CD14-positive monocyte (primary cell): ENCODE measurements at regions not wholly inside any gene's neighbourhood (a gene's known extent, or its start where the extent isn't known, plus 50 kb on each side); places are given as distances from the start of the nearest gene placed in this dataset.

Source experiments
- DNase-seq, 3 donors: peaks; one replicate each; pipeline ENCODE4 v3.0.0-alpha.2; 2011 to 2022
- H2AFZ ChIP-seq: 2 replicates; pipeline ENCODE4 v1.6.0; 2012; ENCODE audit warnings: mild to moderate bottlenecking, low read depth, low read length, inconsistent platforms; ENCODE audit not compliant: insufficient read depth, poor library complexity, severe bottlenecking
- H3K27ac ChIP-seq, 2 donors: 1 replicate in 1 of 2; 2 replicates in 1 of 2; pipeline ENCODE4 v1.5.1; 2012 to 2013; ENCODE audit warnings: low read length in 2 of 2, control low read depth in 1 of 2, inconsistent platforms in 1 of 2, low read depth in 1 of 2, mild to moderate bottlenecking in 1 of 2
- H3K27me3 ChIP-seq, 2 donors: one replicate each; pipeline versions ENCODE4 v1.6.0 to v1.6.1; 2011 to 2013; ENCODE audit warnings: low read length in 2 of 2; ENCODE audit not compliant: control insufficient read depth in 2 of 2, insufficient read depth in 2 of 2
- H3K36me3 ChIP-seq, 2 donors: replicated peaks in 1 of 2; 1 replicate in 1 of 2; 2 replicates in 1 of 2; pipeline versions ENCODE4 v1.5.1 to v1.6.1; 2012 to 2013; ENCODE audit warnings: low read length in 2 of 2, control low read depth in 1 of 2, inconsistent platforms in 1 of 2, mild to moderate bottlenecking in 1 of 2; ENCODE audit not compliant: insufficient read depth in 2 of 2, control insufficient read depth in 1 of 2
- H3K4me1 ChIP-seq, 2 donors: 1 replicate in 1 of 2; 2 replicates in 1 of 2; pipeline versions ENCODE4 v1.5.1 to v1.6.1; 2012 to 2013; ENCODE audit warnings: low read length in 2 of 2, control low read depth in 1 of 2, inconsistent platforms in 1 of 2, mild to moderate bottlenecking in 1 of 2, moderate library complexity in 1 of 2; ENCODE audit not compliant: insufficient read depth in 2 of 2, control insufficient read depth in 1 of 2
- H3K4me2 ChIP-seq: replicated peaks from 2 replicates; pipeline ENCODE3; 2012; ENCODE audit warnings: low read length, moderate library complexity, mild to moderate bottlenecking; ENCODE audit not compliant: poor library complexity, severe bottlenecking; ENCODE audit errors: extremely low read depth
- H3K4me3 ChIP-seq, 3 experiments: fragments of 200-600 bp in 1 of 3; sonication (generic) in 1 of 3; replicated peaks in 1 of 3; 1 replicate in 2 of 3; 2 replicates in 1 of 3; pipeline ENCODE4 v1.5.1; 2011 to 2013; ENCODE audit warnings: low read length in 3 of 3, mild to moderate bottlenecking in 3 of 3, control low read depth in 2 of 3, low read depth in 2 of 3, inconsistent platforms in 1 of 3, moderate library complexity in 1 of 3
- H3K79me2 ChIP-seq: 2 replicates; pipeline ENCODE4 v1.6.0; 2012; ENCODE audit warnings: mild to moderate bottlenecking, control low read depth, inconsistent platforms, low read length, moderate library complexity; ENCODE audit not compliant: insufficient read depth
- H3K9ac ChIP-seq: 2 replicates; pipeline ENCODE4 v1.6.0; 2017; ENCODE audit warnings: low read length, mild to moderate bottlenecking; ENCODE audit not compliant: insufficient read depth, poor library complexity, severe bottlenecking
- H3K9me3 ChIP-seq, 2 donors: replicated peaks in 1 of 2; 1 replicate in 1 of 2; 2 replicates in 1 of 2; pipeline versions ENCODE4 v1.5.1 to v1.6.1; 2012 to 2013; ENCODE audit warnings: low read length in 2 of 2, control low read depth in 1 of 2; ENCODE audit not compliant: control insufficient read depth in 1 of 2, insufficient read depth in 1 of 2
- H4K20me1 ChIP-seq: 2 replicates; pipeline ENCODE4 v1.6.0; 2012; ENCODE audit warnings: mild to moderate bottlenecking, low read length, control low read depth, moderate library complexity; ENCODE audit not compliant: insufficient read depth
- H3K27ac Mint-ChIP-seq, 7 donors: one replicate each; pipeline ENCODE4 v1.8.0; 2020; ENCODE audit warnings: mild to moderate bottlenecking in 7 of 7, mixed read lengths in 7 of 7, moderate library complexity in 6 of 7, inconsistent platforms in 2 of 7
- H3K27me3 Mint-ChIP-seq, 3 donors: one replicate each; pipeline ENCODE4 v1.8.0; 2021 to 2022; ENCODE audit warnings: low read depth in 3 of 3, mild to moderate bottlenecking in 3 of 3, mixed read lengths in 3 of 3, moderate library complexity in 3 of 3, inconsistent platforms in 1 of 3
- H3K36me3 Mint-ChIP-seq, 2 donors: one replicate each; pipeline ENCODE4 v1.8.0; 2020; ENCODE audit warnings: mixed read lengths in 2 of 2, inconsistent platforms in 1 of 2, mild to moderate bottlenecking in 1 of 2
- H3K4me1 Mint-ChIP-seq: one replicate; pipeline ENCODE4 v1.8.0; 2020; ENCODE audit warnings: mild to moderate bottlenecking, mixed read lengths
- H3K4me3 Mint-ChIP-seq, 2 donors: one replicate each; pipeline ENCODE4 v1.8.0; 2020; ENCODE audit warnings: mild to moderate bottlenecking in 2 of 2, mixed read lengths in 2 of 2, moderate library complexity in 1 of 2
- H3K9me3 Mint-ChIP-seq, 7 donors: one replicate each; pipeline ENCODE4 v1.8.0; 2020 to 2022; ENCODE audit warnings: mixed read lengths in 7 of 7, mild to moderate bottlenecking in 6 of 7, moderate library complexity in 6 of 7, inconsistent platforms in 2 of 7
- WGBS: methylation state at CpG from one replicate; pipeline ENCODE4 v1.1.5; 2013; ENCODE audit warnings: missing lambda C conversion rate; ENCODE audit not compliant: insufficient coverage; 5-methylcytosine and 5-hydroxymethylcytosine counted together
- intact Hi-C, 2 donors: fragments of 100-400 bp; cut with micrococcal nuclease; formaldehyde crosslinking; loops; one replicate each; pipeline versions ENCODE4 v1.15.0 to v1.15.1; 2023
- TF ChIP-seq, protein P1 (sequence below): fragments of 200-600 bp; IDR thresholded peaks from one replicate; pipeline ENCODE4 v1.8.0; 2022; ENCODE audit warnings: antibody characterized with exemption, mild to moderate bottlenecking

DNA sequence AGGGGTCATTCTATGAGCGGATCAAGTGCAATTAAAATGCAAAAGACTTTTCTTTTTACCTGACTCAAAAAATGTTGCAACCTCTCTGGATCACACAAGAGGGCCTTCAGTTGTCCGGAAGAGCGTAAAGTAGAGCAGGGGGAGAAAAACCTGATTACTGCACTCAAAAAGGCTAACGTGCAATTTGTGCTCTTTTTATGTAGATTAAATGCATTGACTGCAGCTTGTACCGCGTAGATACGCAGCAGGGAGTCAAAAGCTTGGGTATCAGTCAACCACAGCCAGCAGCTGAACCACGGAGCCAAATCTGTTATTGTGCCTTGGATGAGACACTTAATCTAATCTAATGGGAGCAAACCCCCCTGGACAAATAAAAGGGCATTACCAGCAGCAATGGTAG lies 107.3 kb upstream of the RAI2 start:
- Histone ChIP-seq H3K4me3 (no peak overlapping the region), H4K20me1 (no peaks in the 10 kb centered on the region), H3K79me2 (no peaks in the 10 kb centered on the region), H3K36me3 (no peaks in the 10 kb centered on the region), H3K4me1 (no peaks in the 10 kb centered on the region), H2AFZ (no peak overlapping the region), H3K9me3 (no peaks in the 10 kb centered on the region), H3K27ac (no peak overlapping the region), H3K9ac (no peak overlapping the region), H3K4me2 (no peak overlapping the region), H3K27me3 (peaks cover 0 to 2% of the 10 kb centered on the region in 2 donors)
- TF ChIP-seq, protein P1, sequence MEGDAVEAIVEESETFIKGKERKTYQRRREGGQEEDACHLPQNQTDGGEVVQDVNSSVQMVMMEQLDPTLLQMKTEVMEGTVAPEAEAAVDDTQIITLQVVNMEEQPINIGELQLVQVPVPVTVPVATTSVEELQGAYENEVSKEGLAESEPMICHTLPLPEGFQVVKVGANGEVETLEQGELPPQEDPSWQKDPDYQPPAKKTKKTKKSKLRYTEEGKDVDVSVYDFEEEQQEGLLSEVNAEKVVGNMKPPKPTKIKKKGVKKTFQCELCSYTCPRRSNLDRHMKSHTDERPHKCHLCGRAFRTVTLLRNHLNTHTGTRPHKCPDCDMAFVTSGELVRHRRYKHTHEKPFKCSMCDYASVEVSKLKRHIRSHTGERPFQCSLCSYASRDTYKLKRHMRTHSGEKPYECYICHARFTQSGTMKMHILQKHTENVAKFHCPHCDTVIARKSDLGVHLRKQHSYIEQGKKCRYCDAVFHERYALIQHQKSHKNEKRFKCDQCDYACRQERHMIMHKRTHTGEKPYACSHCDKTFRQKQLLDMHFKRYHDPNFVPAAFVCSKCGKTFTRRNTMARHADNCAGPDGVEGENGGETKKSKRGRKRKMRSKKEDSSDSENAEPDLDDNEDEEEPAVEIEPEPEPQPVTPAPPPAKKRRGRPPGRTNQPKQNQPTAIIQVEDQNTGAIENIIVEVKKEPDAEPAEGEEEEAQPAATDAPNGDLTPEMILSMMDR: no peak
- intact Hi-C loops: no loop called here
- Mint-ChIP-seq H3K9me3 (peaks cover 0 to under 1% (median 0%) of the 10 kb centered on the region in 7 donors), H3K36me3 (no peaks in the 10 kb centered on the region), H3K4me1 (no peaks in the 10 kb centered on the region), H3K27me3 (peaks cover 0 to 10% (median 0%) of the 10 kb centered on the region in 3 donors), H3K27ac (no peak overlapping the region), H3K4me3 (no peak overlapping the region)
- DNase-seq: no peak
- 60% methylated on average over 3 of the region's 8 CpGs for WGBS

DNA sequence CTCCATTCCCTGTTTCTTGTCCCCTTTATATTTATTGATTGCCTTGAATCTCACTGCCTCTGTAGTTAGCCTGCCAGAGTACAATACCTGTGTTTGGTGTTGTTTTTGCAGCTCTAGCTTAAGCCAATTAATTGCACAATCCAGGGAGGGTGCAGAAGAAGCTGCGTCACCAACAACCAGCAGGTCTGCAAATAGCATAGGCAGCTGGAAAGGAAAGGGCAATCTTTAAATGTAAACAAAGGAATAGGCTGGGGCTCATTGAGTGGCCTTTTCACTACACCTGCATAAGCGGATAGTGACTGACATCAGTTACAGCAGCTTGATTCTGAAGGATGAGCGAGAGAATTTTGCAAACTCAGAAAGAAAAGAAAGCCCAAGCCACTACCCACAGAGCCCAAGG lies 106.8 kb upstream of the RAI2 start:
- WGBS: no CpG with 5 or more reads among the region's 3 CpGs
- no peak overlapping the region for H3K27ac ChIP-seq
- H3K9me3 ChIP-seq: no peaks in the 10 kb centered on the region
- H3K79me2 ChIP-seq: no peaks in the 10 kb centered on the region
- H3K4me2 ChIP-seq: no peak overlapping the region
- H3K4me3 Mint-ChIP-seq: no peak overlapping the region
- no peak overlapping the region for H3K27ac Mint-ChIP-seq
- H3K4me1 Mint-ChIP-seq: no peaks in the 10 kb centered on the region
- no peak overlapping the region for H3K9ac ChIP-seq
- intact Hi-C loops: no loop called here
- no peak overlapping the region for H2AFZ ChIP-seq
- no peaks in the 10 kb centered on the region for H3K9me3 Mint-ChIP-seq
- H3K27me3 ChIP-seq: peaks cover 0 to 2% of the 10 kb centered on the region in 2 donors
- no peaks in the 10 kb centered on the region for H3K36me3 ChIP-seq
- TF ChIP-seq, protein P1: no peak
- no peaks in the 10 kb centered on the region for H4K20me1 ChIP-seq
- no peaks in the 10 kb centered on the region for H3K36me3 Mint-ChIP-seq
- DNase-seq: no peak
- H3K27me3 Mint-ChIP-seq: peaks cover 0 to 10% (median 0%) of the 10 kb centered on the region in 3 donors
- no peak overlapping the region for H3K4me3 ChIP-seq
- H3K4me1 ChIP-seq: no peaks in the 10 kb centered on the region
